ENCODE measurements at regions not wholly inside any gene's neighbourhood (a gene's known extent, or its start where the extent isn't known, plus 50 kb on each side); places are given as distances from the start of the nearest gene placed in this dataset.

DNA sequence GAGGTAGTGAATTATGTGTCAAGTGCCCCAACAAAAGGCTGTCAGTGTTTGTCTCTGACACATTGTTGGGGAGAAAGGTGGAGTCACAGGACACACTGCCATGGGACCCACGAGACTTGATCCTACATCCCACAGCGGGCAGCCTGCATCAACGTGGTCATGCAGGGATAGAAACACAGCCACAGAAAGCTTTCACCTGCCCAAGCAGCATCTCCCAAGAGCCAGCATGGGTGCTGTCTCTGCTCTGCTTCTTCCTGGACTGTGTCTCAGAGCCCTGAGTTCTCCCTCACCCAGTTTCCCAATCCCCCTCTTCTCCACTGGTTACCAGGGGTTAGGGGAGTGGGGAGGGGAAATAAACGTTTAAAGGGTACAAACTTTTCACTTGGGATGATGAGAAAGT lies 97.2 kb downstream of the VPREB1 start:
- Histone ChIP-seq H3K36me3 (no peaks in the 10 kb centered on the region), H3K9me3 (no peaks in the 10 kb centered on the region), H3K27me3 (no peaks in the 10 kb centered on the region), H3K27ac (no peak overlapping the region), H3K4me3 (no peak overlapping the region), H3K4me1 (peaks cover 4 to 11% (median 8%) of the 10 kb centered on the region in 4 donors)
- DNase-seq = peak in 1 of 2 donors; percentile 16
- 52 to 65% methylated on average over 4 of the region's 4 CpGs for WGBS, 2 donors
- ATAC-seq (ENCODE audit: low FRiP score in 2 of 2) = no peak
- TF ChIP-seq EP300 (IDR thresholded peaks at IDR 0.05) (no peak), POLR2AphosphoS5 (IDR thresholded peaks at IDR 0.05) (no peak), POLR2A (IDR thresholded peaks at IDR 0.05) (no peak)
- TF ChIP-seq, protein P1, sequence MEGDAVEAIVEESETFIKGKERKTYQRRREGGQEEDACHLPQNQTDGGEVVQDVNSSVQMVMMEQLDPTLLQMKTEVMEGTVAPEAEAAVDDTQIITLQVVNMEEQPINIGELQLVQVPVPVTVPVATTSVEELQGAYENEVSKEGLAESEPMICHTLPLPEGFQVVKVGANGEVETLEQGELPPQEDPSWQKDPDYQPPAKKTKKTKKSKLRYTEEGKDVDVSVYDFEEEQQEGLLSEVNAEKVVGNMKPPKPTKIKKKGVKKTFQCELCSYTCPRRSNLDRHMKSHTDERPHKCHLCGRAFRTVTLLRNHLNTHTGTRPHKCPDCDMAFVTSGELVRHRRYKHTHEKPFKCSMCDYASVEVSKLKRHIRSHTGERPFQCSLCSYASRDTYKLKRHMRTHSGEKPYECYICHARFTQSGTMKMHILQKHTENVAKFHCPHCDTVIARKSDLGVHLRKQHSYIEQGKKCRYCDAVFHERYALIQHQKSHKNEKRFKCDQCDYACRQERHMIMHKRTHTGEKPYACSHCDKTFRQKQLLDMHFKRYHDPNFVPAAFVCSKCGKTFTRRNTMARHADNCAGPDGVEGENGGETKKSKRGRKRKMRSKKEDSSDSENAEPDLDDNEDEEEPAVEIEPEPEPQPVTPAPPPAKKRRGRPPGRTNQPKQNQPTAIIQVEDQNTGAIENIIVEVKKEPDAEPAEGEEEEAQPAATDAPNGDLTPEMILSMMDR (IDR thresholded peaks at IDR 0.05) = no peak

DNA sequence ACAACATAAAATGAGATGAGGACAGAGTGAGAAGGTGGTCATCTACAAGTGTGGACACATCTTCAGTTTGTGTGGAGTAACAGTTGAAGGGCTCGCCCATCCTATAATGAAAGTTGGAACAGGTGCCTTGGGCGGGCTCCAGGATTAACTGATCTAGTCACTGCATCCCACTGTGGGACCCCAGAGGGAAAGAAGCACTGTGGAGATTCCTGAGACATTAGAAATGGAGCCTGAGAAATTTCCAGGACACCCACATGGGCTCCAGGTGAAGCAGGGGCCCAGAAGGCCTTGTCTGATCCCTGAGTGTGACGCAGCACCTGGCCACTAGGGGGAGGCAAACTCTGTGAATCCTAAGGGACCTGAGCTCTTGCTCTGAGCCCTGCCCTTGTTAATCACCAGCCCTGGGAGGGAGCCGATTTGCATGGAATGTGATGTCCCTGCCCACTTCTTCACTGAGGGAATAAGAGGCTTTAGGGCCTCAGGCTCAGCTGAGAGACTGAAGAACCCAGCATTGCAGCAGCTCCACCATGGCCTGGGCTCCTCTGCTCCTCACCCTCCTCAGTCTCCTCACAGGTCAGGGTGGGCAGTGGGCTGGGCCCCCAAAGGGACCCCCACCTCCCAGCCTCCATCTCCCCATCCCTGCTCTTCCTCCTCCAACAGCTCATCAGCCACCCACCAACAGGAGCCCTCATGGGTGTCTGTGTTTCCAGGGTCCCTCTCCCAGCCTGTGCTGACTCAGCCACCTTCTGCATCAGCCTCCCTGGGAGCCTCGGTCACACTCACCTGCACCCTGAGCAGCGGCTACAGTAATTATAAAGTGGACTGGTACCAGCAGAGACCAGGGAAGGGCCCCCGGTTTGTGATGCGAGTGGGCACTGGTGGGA lies 98.4 kb downstream of the VPREB1 start:
- H3K4me1 ChIP-seq = peaks cover 4 to 11% (median 8%) of the 10 kb centered on the region in 4 donors
- TF ChIP-seq POLR2A (IDR thresholded peaks at IDR 0.05) (peak in 1 of 4 donors; percentile 16), EP300 (IDR thresholded peaks at IDR 0.05) (no peak), POLR2AphosphoS5 (IDR thresholded peaks at IDR 0.05) (no peak)
- TF ChIP-seq, protein P1 (IDR thresholded peaks at IDR 0.05) = peak; percentile 56 to 82 (median 78)
- H3K4me3 ChIP-seq = no peak overlapping the region
- peak; percentile 66 to 92 for ATAC-seq (ENCODE audit: low FRiP score in 2 of 2)
- 69 to 72% methylated on average over 8 of the region's 8 CpGs for WGBS, 2 donors
- peak; percentile 25 to 90 for DNase-seq
- H3K36me3 ChIP-seq = no peaks in the 10 kb centered on the region
- no peak overlapping the region for H3K27ac ChIP-seq
- H3K27me3 ChIP-seq = no peaks in the 10 kb centered on the region
- no peaks in the 10 kb centered on the region for H3K9me3 ChIP-seq

DNA sequence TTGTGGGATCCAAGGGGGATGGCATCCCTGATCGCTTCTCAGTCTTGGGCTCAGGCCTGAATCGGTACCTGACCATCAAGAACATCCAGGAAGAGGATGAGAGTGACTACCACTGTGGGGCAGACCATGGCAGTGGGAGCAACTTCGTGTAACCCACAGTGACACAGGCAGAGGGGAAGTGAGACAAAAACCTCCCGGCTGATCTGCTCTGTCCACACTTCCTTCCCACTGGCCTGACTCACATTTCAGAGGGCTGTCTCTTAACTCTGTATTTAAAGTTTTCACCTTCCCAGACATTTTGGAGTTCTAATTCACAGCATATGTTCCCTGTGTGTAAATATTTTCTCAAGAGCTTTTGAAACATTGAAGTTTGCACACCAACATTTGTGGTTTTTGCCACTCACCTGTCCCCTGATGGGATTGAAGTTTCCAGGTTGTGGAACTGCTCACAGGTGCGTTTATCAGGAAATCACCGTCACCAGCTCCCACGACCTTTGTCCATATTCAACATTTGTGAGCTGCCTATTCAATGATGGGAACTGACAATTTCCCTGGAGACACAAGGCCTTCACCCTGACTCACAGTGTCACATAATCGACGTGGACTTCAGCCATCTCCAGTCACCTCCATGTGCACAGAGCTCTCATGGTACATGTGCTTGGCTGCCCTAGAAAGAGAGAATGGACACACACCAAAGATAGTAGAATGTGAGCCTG lies 99.2 kb downstream of the VPREB1 start:
- Histone ChIP-seq H3K4me1 (peaks cover 4 to 11% (median 8%) of the 10 kb centered on the region in 4 donors), H3K4me3 (no peak overlapping the region), H3K27ac (no peak overlapping the region), H3K9me3 (no peaks in the 10 kb centered on the region), H3K36me3 (no peaks in the 10 kb centered on the region), H3K27me3 (no peaks in the 10 kb centered on the region)
- ATAC-seq (ENCODE audit: low FRiP score in 2 of 2) = peak in 1 of 2 donors; percentile 67
- 52 to 60% methylated on average over 9 of the region's 9 CpGs for WGBS, 2 donors
- DNase-seq = no peak
- TF ChIP-seq POLR2A (IDR thresholded peaks at IDR 0.05) (no peak), POLR2AphosphoS5 (IDR thresholded peaks at IDR 0.05) (no peak), EP300 (IDR thresholded peaks at IDR 0.05) (no peak)
- TF ChIP-seq, protein P1 (IDR thresholded peaks at IDR 0.05) = no peak

DNA sequence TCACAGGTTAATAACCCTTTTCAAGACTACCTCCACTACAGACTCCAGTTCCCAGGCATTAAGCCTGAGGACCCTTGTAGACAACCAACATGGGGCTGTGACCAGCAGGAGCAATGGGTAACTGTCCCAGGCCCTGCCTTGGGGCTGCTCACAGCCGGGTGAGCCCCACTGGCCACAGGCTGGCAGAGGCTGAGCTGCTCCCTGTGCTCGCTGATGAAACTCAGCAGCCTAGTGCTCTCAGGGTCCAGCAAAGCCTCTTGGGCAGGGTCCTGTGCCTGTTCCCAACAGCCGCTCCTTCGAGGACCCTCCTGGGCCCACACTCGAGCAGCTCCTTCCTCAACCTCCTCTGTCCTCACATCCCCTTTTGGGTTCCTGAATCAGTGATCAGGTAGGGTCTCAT lies 99.8 kb downstream of the VPREB1 start:
- H3K27ac ChIP-seq = no peak overlapping the region
- no peak overlapping the region for H3K4me3 ChIP-seq
- no peaks in the 10 kb centered on the region for H3K9me3 ChIP-seq
- H3K4me1 ChIP-seq = peaks cover 4 to 11% (median 8%) of the 10 kb centered on the region in 4 donors
- 62 to 72% methylated on average over 3 to 5 of the region's 5 CpGs for WGBS, 2 donors
- DNase-seq (peak in 1 of 2 donors; percentile 52), ATAC-seq (ENCODE audit: low FRiP score in 2 of 2) (no peak)
- no peaks in the 10 kb centered on the region for H3K27me3 ChIP-seq
- TF ChIP-seq, protein P1 (IDR thresholded peaks at IDR 0.05) = no peak
- TF ChIP-seq POLR2AphosphoS5 (IDR thresholded peaks at IDR 0.05) (no peak), EP300 (IDR thresholded peaks at IDR 0.05) (no peak), POLR2A (IDR thresholded peaks at IDR 0.05) (no peak)
- no peaks in the 10 kb centered on the region for H3K36me3 ChIP-seq

Measured in upper lobe of left lung (tissue), 6 donors.